MM.1S (cell line): ENCODE measurements at regions not wholly inside any gene's neighbourhood (a gene's known extent, or its start where the extent isn't known, plus 50 kb on each side); places are given as distances from the start of the nearest gene placed in this dataset.

Source experiments
- DNase-seq: peaks from one replicate; pipeline ENCODE4 v3.0.0-alpha.2; 2015
- H2AFZ ChIP-seq: fragments of 300-600 bp; sonication (generic); 2 replicates; pipeline ENCODE4 v1.6.0; 2016; ENCODE audit warnings: antibody characterized with exemption, low read length
- H3F3A ChIP-seq: fragments of 300-600 bp; sonication (generic); 2 replicates; pipeline ENCODE4 v1.6.1; 2016; ENCODE audit warnings: mild to moderate bottlenecking, antibody characterized with exemption, low read length, moderate library complexity, mixed read lengths; ENCODE audit not compliant: insufficient read depth
- H3K27ac ChIP-seq: fragments of 300-600 bp; sonication (generic); 2 replicates; pipeline ENCODE4 v1.5.1; 2016; ENCODE audit warnings: mild to moderate bottlenecking, low read length
- H3K27me3 ChIP-seq: fragments of 300-600 bp; sonication (generic); replicated peaks from 2 replicates; pipeline ENCODE4 v1.6.0; 2016; ENCODE audit warnings: low read length; ENCODE audit not compliant: insufficient read depth
- H3K36me3 ChIP-seq: fragments of 300-600 bp; sonication (generic); replicated peaks from 2 replicates; pipeline ENCODE4 v1.6.1; 2016; ENCODE audit warnings: mild to moderate bottlenecking, low read length, mixed read lengths; ENCODE audit not compliant: insufficient read depth
- H3K4me1 ChIP-seq: fragments of 300-600 bp; sonication (generic); 2 replicates; pipeline ENCODE4 v1.6.1; 2016; ENCODE audit warnings: low read length, mixed read lengths
- H3K4me2 ChIP-seq: fragments of 300-600 bp; sonication (generic); 2 replicates; pipeline ENCODE4 v1.6.0; 2016; ENCODE audit warnings: low read depth, low read length
- H3K4me3 ChIP-seq: fragments of 300-600 bp; sonication (generic); 2 replicates; pipeline ENCODE4 v1.5.1; 2016; ENCODE audit warnings: low read length, mixed read lengths
- H3K79me2 ChIP-seq: fragments of 300-600 bp; sonication (generic); 2 replicates; pipeline ENCODE4 v1.6.1; 2016; ENCODE audit warnings: mixed run types, low read length, mixed read lengths
- H3K9ac ChIP-seq: fragments of 300-600 bp; sonication (generic); 2 replicates; pipeline ENCODE4 v1.6.1; 2016; ENCODE audit warnings: low read length, mixed read lengths
- H3K9me2 ChIP-seq: fragments of 300-600 bp; sonication (generic); replicated peaks from 2 replicates; pipeline ENCODE4 v1.6.1; 2016; ENCODE audit warnings: mild to moderate bottlenecking, low read length, mixed read lengths; ENCODE audit not compliant: insufficient read depth
- H3K9me3 ChIP-seq: fragments of 300-600 bp; sonication (generic); replicated peaks from 2 replicates; pipeline ENCODE4 v1.6.1; 2016; ENCODE audit warnings: mild to moderate bottlenecking, low read length, mixed read lengths; ENCODE audit not compliant: insufficient read depth
- H4K20me1 ChIP-seq: fragments of 300-600 bp; sonication (generic); 2 replicates; pipeline ENCODE4 v1.6.1; 2016; ENCODE audit warnings: mild to moderate bottlenecking, low read length, moderate library complexity, mixed read lengths; ENCODE audit not compliant: insufficient read depth
- CTCF ChIP-seq: fragments of 300-600 bp; sonication (generic); IDR thresholded peaks from 2 replicates; pipeline ENCODE4 v1.5.1; 2016; ENCODE audit warnings: antibody characterized with exemption, low read length, mixed read lengths
- EZH2 ChIP-seq: fragments of 300-600 bp; sonication (generic); optimal IDR thresholded peaks from 2 replicates; pipeline ENCODE3; 2017; ENCODE audit warnings: low read depth, mild to moderate bottlenecking, antibody characterized with exemption, low read length, mixed read lengths
- EZH2phosphoT487 ChIP-seq: fragments of 300-600 bp; sonication (generic); IDR thresholded peaks from 2 replicates; pipeline ENCODE4 v1.6.1; 2018; ENCODE audit warnings: antibody characterized with exemption, low read length

DNA sequence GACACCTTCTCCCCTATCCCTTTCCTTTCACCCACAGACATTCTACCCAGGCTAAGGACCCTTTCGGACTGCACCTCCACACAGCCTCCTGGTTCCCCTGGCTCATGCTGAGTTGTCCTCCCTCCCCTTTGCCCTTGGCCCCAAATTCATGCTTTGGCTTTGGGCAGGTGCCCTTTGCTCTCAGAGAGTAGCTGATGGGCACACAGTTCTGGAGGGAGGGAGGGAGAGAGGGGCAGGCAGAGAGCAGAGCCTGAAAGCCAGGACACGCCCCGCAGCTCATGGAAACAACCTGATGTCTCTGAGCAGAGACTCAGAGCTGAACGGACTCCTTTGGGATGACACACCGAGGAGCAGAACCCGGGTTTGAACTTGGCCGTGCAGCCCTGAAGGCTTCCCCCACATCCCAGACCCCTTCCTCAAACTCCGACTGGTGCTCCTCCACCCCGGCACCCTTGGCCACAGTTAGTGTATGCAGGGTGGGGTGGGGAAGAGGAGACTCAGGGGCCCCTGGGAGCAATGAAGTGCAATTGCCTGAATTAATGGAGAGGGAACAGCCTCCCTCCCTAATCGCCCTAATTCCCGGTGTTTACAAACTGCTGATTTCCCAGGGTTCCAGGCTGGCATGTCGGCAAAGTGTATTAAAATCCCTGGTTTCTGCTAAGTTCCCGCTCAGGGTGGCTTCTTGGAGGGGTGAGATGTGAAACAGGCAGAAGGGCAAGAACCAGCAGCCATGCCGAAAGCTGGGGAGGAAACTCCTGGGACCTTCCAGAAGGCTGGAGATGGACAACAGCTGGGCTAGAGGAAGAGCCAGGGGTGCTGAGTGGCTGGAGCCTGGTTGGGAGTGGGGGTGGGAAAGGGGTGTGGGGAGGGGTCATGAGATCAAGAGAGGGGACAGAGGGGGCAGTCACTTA is 71.2 kb upstream of the SHISAL1 start:
- H3K36me3 ChIP-seq = no peaks in the 10 kb centered on the region
- no peaks in the 10 kb centered on the region for H3K4me1 ChIP-seq
- no peak overlapping the region for H3K4me2 ChIP-seq
- no peak overlapping the region for H3K4me3 ChIP-seq
- H3K9me3 ChIP-seq = no peaks in the 10 kb centered on the region
- H2AFZ ChIP-seq = no peak overlapping the region
- no peaks in the 10 kb centered on the region for H3K9me2 ChIP-seq
- 0 out of 2 replicates have a peak, but pooled peaks cover 2% of the 10 kb centered on the region for H4K20me1 ChIP-seq
- H3K27ac ChIP-seq = no peak overlapping the region
- DNase-seq = no peak
- TF ChIP-seq EZH2 (peak; percentile 60), CTCF (no peak), EZH2phosphoT487 (no peak)
- H3F3A ChIP-seq = no peaks in the 10 kb centered on the region
- no peaks in the 10 kb centered on the region for H3K79me2 ChIP-seq
- H3K27me3 ChIP-seq = peaks cover 100% of the 10 kb centered on the region
- no peak overlapping the region for H3K9ac ChIP-seq

- Histone ChIP-seq H3K79me2 (no peaks in the 10 kb centered on the region), H3K36me3 (no peaks in the 10 kb centered on the region), H3K27me3 (peaks cover 99% of the 10 kb centered on the region), H2AFZ (no peak overlapping the region), H3K9me3 (no peaks in the 10 kb centered on the region), H3K4me2 (no peak overlapping the region), H3K4me3 (no peak overlapping the region), H3F3A (no peaks in the 10 kb centered on the region), H3K9ac (no peak overlapping the region), H3K4me1 (no peaks in the 10 kb centered on the region), H4K20me1 (0 out of 2 replicates have a peak, but pooled peaks cover 2% of the 10 kb centered on the region), H3K27ac (no peak overlapping the region), H3K9me2 (no peaks in the 10 kb centered on the region)
- DNase-seq = no peak
- no peak for TF ChIP-seq EZH2phosphoT487
Observed at GRCh38 chr22:44383064-44383575, 70.4 kb upstream of the SHISAL1 start.

- TF ChIP-seq EZH2 (no peak), CTCF (no peak), EZH2phosphoT487 (no peak)
- Histone ChIP-seq H3K4me2 (no peak overlapping the region), H3K9me3 (no peaks in the 10 kb centered on the region), H3K9ac (no peak overlapping the region), H3K79me2 (no peaks in the 10 kb centered on the region), H3K27me3 (peaks cover 99% of the 10 kb centered on the region), H3F3A (no peaks in the 10 kb centered on the region), H3K4me1 (no peaks in the 10 kb centered on the region), H3K27ac (no peak overlapping the region), H4K20me1 (0 out of 2 replicates have a peak, but pooled peaks cover 2% of the 10 kb centered on the region), H3K36me3 (no peaks in the 10 kb centered on the region), H3K9me2 (no peaks in the 10 kb centered on the region), H3K4me3 (no peak overlapping the region), H2AFZ (no peak overlapping the region)
- no peak for DNase-seq
Observed at GRCh38 chr22:44382116-44383038, 69.6 kb upstream of the SHISAL1 start.
